Cardiac muscle cell (in vitro differentiated cells and primary cell): ENCODE measurements at regions not wholly inside any gene's neighbourhood (a gene's known extent, or its start where the extent isn't known, plus 50 kb on each side); places are given as distances from the start of the nearest gene placed in this dataset.
"Not testable (repeated sequence)": the region's sequence is repeated elsewhere in the genome, so short reads cannot be mapped to it uniquely, and the experiment has no call there.

ENCODE experiments used
- DNase-seq, 2 donors: peaks; one replicate each; pipeline versions ENCODE4 v3.0.0 to v3.0.0-alpha.2; 2010 to 2017; ENCODE audit warnings: low read depth in 1 of 2, low spot score in 1 of 2
- H3K27ac ChIP-seq: fragments of 200-600 bp; sonication (generic); 2 replicates; pipeline ENCODE4 v1.5.1; 2016
- H3K27me3 ChIP-seq: fragments of 200-600 bp; sonication (generic); 2 replicates; pipeline ENCODE4 v1.6.0; 2016; ENCODE audit warnings: control low read depth
- H3K36me3 ChIP-seq: fragments of 200-600 bp; sonication (generic); 2 replicates; pipeline ENCODE4 v1.5.1; 2016; ENCODE audit warnings: control low read depth
- H3K4me1 ChIP-seq: fragments of 200-600 bp; sonication (generic); 2 replicates; pipeline ENCODE4 v1.8.1; 2017; ENCODE audit warnings: low read depth, mild to moderate bottlenecking, mixed run types
- H3K4me3 ChIP-seq: fragments of 200-600 bp; sonication (generic); 2 replicates; pipeline ENCODE4 v1.5.1; 2016; ENCODE audit warnings: mild to moderate bottlenecking
- H3K9me3 ChIP-seq: fragments of 200-600 bp; sonication (generic); 2 replicates; pipeline ENCODE4 v1.5.1; 2017; ENCODE audit warnings: low read depth, mild to moderate bottlenecking, control low read depth
- TF ChIP-seq, protein P1 (sequence below): IDR thresholded peaks from 2 replicates; pipeline ENCODE4 v1.5.1; 2012; ENCODE audit warnings: low read depth, mild to moderate bottlenecking, low read length

DNA sequence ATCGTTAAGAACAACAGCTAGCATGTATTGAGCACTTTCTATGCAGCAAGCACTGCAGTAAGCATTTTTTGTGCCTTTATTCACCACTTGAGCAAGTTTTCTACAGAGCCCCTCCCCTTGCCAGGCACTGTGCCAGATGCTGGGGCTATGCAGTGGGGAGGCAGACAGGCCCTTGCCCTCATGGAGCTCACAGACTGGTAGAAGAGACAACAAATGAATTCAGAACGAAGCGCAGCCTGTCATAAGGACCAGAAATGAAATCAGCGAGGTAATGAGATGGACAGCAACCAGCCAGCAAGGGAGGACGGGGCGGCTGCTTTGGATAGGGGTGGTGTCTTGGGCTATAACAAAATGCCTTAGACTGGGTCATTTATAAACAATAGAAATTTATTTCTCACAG lies 68.8 kb downstream of the C9orf50 start:
- no peaks in the 10 kb centered on the region for H3K36me3 ChIP-seq
- H3K27ac ChIP-seq, result no peak overlapping the region
- DNase-seq, result peak in 1 of 2 donors; percentile 43
- peaks cover 9% of the 10 kb centered on the region for H3K4me1 ChIP-seq
- TF ChIP-seq, protein P1, sequence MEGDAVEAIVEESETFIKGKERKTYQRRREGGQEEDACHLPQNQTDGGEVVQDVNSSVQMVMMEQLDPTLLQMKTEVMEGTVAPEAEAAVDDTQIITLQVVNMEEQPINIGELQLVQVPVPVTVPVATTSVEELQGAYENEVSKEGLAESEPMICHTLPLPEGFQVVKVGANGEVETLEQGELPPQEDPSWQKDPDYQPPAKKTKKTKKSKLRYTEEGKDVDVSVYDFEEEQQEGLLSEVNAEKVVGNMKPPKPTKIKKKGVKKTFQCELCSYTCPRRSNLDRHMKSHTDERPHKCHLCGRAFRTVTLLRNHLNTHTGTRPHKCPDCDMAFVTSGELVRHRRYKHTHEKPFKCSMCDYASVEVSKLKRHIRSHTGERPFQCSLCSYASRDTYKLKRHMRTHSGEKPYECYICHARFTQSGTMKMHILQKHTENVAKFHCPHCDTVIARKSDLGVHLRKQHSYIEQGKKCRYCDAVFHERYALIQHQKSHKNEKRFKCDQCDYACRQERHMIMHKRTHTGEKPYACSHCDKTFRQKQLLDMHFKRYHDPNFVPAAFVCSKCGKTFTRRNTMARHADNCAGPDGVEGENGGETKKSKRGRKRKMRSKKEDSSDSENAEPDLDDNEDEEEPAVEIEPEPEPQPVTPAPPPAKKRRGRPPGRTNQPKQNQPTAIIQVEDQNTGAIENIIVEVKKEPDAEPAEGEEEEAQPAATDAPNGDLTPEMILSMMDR, result no peak
- H3K9me3 ChIP-seq, result no peaks in the 10 kb centered on the region
- no peaks in the 10 kb centered on the region for H3K27me3 ChIP-seq
- H3K4me3 ChIP-seq, result no peak overlapping the region

- no peaks in the 10 kb centered on the region for H3K27me3 ChIP-seq
- DNase-seq, result no peak
- H3K4me3 ChIP-seq, result no peak overlapping the region
- peaks cover 3% of the 10 kb centered on the region for H3K4me1 ChIP-seq
- H3K27ac ChIP-seq, result no peak overlapping the region
- H3K9me3 ChIP-seq, result no peaks in the 10 kb centered on the region
- TF ChIP-seq, protein P1, result no peak
- no peaks in the 10 kb centered on the region for H3K36me3 ChIP-seq
Measured at GRCh38 chr9:129551393-129551973, 69.4 kb downstream of the C9orf50 start.

- H3K4me3 ChIP-seq, H3K4me1 ChIP-seq, H3K27me3 ChIP-seq, H3K9me3 ChIP-seq, H3K36me3 ChIP-seq, H3K27ac ChIP-seq, DNase-seq: not testable (repeated sequence)
Measured at GRCh38 chr9:129550977-129551376, 69.9 kb downstream of the C9orf50 start.

- Histone ChIP-seq H3K4me3 (peak overlapping the region; percentile 34), H3K27ac (no peak overlapping the region), H3K36me3 (no peaks in the 10 kb centered on the region), H3K4me1 (no peaks in the 10 kb centered on the region), H3K9me3 (no peaks in the 10 kb centered on the region), H3K27me3 (no peaks in the 10 kb centered on the region)
- DNase-seq, result peak; percentile 80 to 92
- TF ChIP-seq, protein P1, result no peak
Measured at GRCh38 chr9:129550199-129550839, 70.6 kb downstream of the C9orf50 start.

DNA sequence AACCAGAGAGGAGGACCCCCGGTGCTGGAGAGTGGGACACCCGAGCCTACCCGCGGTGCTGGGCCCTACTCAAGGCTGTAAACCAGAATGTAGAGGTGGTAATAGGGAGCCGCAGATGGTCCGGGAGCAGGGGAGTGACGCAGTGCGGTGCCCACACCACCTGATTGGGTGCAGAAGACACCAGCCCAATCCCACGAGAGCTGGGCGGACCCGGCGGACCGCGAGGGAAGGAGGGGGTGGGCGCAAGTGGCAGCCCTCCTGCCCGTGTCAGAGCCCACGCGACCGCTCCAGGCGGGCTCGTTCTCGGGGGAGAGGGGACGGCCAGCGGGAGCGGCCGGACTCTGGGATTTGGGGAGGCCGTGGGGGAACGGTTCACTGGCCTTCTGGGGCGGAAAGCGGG lies 71.2 kb downstream of the C9orf50 start:
- H3K9me3 ChIP-seq, result no peaks in the 10 kb centered on the region
- no peak overlapping the region for H3K27ac ChIP-seq
- H3K36me3 ChIP-seq, result no peaks in the 10 kb centered on the region
- H3K27me3 ChIP-seq, result no peaks in the 10 kb centered on the region
- peak overlapping the region; percentile 34 for H3K4me3 ChIP-seq
- DNase-seq, result peak in 1 of 2 donors; percentile 74
- no peaks in the 10 kb centered on the region for H3K4me1 ChIP-seq
- TF ChIP-seq, protein P1, result no peak

DNA sequence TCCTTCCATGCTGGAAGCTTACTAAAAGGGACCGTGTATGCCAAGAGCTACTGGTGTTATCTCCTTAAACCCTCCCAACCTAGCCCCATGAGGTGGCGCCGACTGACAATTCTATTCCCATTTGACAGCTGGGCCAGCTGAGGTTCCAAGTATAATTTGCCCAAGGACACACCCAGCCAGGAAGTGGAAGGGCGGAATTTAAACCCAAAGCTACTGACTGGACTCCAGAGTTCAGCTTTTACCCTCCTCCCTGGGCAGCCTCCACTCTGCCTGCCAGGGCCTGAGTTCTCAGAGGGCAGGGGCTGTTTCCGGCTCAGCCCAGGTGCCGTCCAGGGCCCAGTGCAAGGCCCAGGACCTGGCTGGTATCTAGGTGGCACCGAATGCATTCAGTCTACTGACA lies 71.8 kb downstream of the C9orf50 start:
- DNase-seq, result no peak

More for the DNA sequence above, 71.8 kb downstream of the C9orf50 start:
- Histone ChIP-seq H3K27me3 (no peaks in the 10 kb centered on the region), H3K27ac (no peak overlapping the region), H3K36me3 (no peaks in the 10 kb centered on the region), H3K4me1 (no peaks in the 10 kb centered on the region), H3K4me3 (no peak overlapping the region), H3K9me3 (no peaks in the 10 kb centered on the region)
- TF ChIP-seq, protein P1, result no peak
